Peyer's patch (tissue), 4 donors: ENCODE measurements at regions not wholly inside any gene's neighbourhood (a gene's known extent, or its start where the extent isn't known, plus 50 kb on each side); places are given as distances from the start of the nearest gene placed in this dataset.

Experiments used
- CTCF ChIP-seq, 6 experiments: fragments of 450-650 bp in 4 of 6; fragments of 200-600 bp in 2 of 6; sonication (generic) in 1 of 6; IDR thresholded peaks; one replicate each; pipeline ENCODE4 v1.5.1; 2017 to 2019; ENCODE audit warnings: antibody characterized with exemption in 6 of 6, mild to moderate bottlenecking in 3 of 6, moderate library complexity in 1 of 6
- POLR2A ChIP-seq, 2 donors: fragments of 450-650 bp; IDR thresholded peaks; one replicate each; pipeline ENCODE4 v1.5.1; 2017; ENCODE audit warnings: antibody characterized with exemption in 2 of 2, mild to moderate bottlenecking in 2 of 2, moderate library complexity in 2 of 2

DNA sequence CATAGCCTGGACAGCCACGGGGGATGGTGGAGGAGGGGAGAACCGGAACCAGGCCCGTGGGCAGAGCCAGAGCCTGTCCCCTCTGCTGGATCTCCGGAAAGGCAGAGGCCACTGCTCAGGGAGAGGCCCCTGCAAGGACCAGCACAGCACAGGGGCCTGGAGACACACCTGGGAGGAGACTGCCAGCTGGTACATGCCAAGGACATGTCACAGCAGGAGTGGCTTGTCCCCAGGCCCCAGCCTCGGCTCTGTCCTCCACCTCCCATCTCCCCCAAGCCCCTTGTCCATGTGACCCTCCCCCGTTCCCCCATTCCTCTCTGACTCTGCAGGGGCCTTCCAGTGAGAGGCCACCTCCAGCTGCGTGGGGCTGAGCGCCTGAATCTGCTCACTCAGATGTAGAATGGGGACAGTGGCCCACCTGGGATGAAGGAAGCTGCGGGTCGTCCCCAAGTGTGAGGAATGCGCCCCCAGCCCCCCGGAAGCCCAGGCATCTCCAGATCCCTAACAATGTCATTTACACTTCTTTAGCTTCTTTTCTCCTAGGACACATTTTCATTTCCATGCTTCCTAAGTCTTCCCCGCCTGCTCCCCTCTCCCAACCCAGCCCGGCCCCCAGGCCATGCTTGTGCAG, 349.6 kb upstream of the IRX2 start:
- TF ChIP-seq POLR2A (IDR thresholded peaks at IDR 0.05) (no peak), CTCF (IDR thresholded peaks at IDR 0.05) (no peak)
